AG04449 (cell line): ENCODE measurements at regions not wholly inside any gene's neighbourhood (a gene's known extent, or its start where the extent isn't known, plus 50 kb on each side); places are given as distances from the start of the nearest gene placed in this dataset.

Experiments used
- CTCF ChIA-PET: fragments of 350-600 bp; formaldehyde crosslinking; extraction: SDS; loops from one replicate; lab custom pipeline; 2021; ENCODE audit warnings: antibody characterized with exemption; lab: Yijun Ruan, JAX
- POLR2A ChIA-PET: fragments of 400-600, 350-600 bp; formaldehyde crosslinking; extraction: SDS; loops from one replicate; lab custom pipeline; 2020; ENCODE audit warnings: antibody characterized with exemption, inconsistent platforms; lab: Yijun Ruan, JAX
- DNase-seq: peaks from one replicate; pipeline ENCODE4 v3.0.0-alpha.2; 2010; ENCODE audit warnings: low read depth, low spot score
- H3K4me3 ChIP-seq: 2 replicates; pipeline ENCODE4 v1.5.1; 2011; ENCODE audit warnings: low read depth, mild to moderate bottlenecking, control low read depth, low read length
- TF ChIP-seq, protein P1 (sequence below): IDR thresholded peaks from one replicate; pipeline ENCODE4 v1.5.1; 2011; ENCODE audit warnings: mild to moderate bottlenecking, moderate library complexity, low read length, control low read depth, inconsistent platforms; ENCODE audit not compliant: insufficient read depth; ENCODE audit errors: missing control alignments

DNA sequence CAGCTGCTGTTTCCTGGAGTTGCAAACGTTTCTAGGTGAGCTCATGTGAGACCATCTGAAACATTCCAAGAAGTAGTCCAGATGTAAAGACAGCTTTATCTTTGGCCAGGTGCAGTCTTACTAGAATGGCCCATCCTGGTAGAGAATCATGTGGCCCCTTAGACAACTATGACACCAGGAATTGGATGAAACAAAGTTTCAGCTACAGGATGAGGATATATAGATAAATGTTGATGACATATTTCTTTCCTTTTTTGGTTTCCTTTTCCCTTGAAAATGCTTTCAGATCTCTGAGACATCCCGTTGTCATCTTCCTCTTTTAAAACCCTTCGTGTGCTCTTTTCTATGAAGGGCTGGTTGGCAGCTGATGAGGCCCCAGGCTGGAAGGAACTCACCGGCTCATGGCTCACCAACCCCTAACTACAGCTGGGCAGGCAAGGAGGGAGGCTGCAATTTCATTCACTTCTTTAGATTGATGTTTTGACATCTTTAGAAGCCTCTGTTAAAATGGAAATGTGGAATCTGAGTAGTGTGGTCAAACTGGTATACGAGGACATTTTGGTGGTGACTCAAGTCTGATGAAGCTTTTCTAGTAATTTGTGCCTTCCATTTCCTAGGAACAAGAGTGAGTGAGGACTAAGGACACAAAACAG lies 167.9 kb upstream of the TNFAIP3 start:
- H3K4me3 ChIP-seq = no peak overlapping the region
- ChIA-PET CTCF (interaction anchor here (0.9 to 5.1 kb wide), 11 partner anchors 9 to 305 kb away, joined by 3 to 53 read pairs (median 7); partner anchors contain the start of gene TNFAIP3), POLR2A (interaction anchor here (0.9 to 1.5 kb wide), 3 partner anchors 9 to 194 kb away, joined by 3 to 6 read pairs (median 4); no protein-coding TSS in a partner anchor)
- no peak for DNase-seq
- TF ChIP-seq, protein P1, sequence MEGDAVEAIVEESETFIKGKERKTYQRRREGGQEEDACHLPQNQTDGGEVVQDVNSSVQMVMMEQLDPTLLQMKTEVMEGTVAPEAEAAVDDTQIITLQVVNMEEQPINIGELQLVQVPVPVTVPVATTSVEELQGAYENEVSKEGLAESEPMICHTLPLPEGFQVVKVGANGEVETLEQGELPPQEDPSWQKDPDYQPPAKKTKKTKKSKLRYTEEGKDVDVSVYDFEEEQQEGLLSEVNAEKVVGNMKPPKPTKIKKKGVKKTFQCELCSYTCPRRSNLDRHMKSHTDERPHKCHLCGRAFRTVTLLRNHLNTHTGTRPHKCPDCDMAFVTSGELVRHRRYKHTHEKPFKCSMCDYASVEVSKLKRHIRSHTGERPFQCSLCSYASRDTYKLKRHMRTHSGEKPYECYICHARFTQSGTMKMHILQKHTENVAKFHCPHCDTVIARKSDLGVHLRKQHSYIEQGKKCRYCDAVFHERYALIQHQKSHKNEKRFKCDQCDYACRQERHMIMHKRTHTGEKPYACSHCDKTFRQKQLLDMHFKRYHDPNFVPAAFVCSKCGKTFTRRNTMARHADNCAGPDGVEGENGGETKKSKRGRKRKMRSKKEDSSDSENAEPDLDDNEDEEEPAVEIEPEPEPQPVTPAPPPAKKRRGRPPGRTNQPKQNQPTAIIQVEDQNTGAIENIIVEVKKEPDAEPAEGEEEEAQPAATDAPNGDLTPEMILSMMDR = no peak

DNA sequence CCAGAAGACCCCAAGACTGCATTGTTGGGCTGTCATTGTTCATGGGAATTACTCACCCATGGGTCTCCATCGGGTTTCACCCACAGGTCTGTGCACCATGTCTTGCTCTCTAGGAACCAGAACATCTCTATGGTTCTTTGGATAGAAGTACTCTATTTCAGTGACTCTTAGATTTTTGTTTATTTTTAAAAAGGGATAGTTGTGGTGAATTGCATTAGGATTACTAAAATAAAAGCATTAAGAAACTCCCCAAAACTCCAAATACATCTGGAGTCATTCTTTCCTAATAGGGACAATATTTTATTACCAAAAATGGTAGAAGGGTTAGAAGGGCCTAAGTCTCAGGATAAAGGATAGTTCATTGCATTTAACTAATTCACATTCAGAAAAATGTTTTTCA lies 166.9 kb upstream of the TNFAIP3 start:
- TF ChIP-seq, protein P1 = no peak
- DNase-seq = no peak
- H3K4me3 ChIP-seq = no peak overlapping the region
- ChIA-PET CTCF (interaction anchor here (1.0 to 5.1 kb wide), 9 partner anchors 8 to 304 kb away, joined by 3 to 53 read pairs (median 8); partner anchors contain the start of gene TNFAIP3), POLR2A (interaction anchor here (0.9 kb wide), 1 partner anchor 8 kb away, joined by 3 read pairs; no protein-coding TSS in a partner anchor)

DNA sequence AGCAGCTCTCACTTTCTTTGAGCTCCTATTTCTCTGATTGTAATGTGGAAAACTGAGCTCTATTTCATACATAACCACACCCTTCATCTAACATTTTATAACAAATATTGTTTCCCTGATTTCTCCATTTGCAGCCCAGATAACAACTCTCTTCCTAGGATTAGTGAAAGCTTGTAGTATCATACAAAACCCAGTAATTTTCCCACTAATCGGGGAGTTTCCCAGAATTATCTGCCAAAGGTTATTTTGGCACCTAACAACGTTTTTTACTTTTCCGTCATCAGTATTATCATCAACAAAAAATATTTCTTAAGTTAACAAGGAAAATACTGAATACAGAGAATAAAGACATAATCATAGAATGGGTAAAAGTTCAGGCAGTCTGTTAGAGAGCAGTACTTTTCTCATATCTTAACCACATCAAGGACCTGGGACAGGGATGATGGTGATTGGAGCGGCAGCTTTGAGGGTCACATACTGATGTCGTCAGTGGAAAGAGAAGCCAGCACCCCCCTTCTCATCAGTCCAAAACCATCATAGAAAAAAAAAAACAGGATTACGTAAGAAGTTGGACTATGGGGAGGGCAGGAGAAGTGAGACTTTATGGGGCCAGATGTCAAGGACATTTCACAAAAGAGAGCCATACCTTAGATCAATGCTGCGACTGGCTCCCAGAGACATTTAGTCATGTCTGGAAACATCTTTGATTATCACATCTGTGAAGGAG lies 166.1 kb upstream of the TNFAIP3 start:
- H3K4me3 ChIP-seq = no peak overlapping the region
- DNase-seq = no peak
- POLR2A ChIA-PET = no interaction called here
- CTCF ChIA-PET = interaction anchor here (1.0 to 5.1 kb wide), 4 partner anchors 12 to 245 kb away, joined by 3 to 53 read pairs (median 6); partner anchors contain the start of gene TNFAIP3
- TF ChIP-seq, protein P1 = no peak

DNA sequence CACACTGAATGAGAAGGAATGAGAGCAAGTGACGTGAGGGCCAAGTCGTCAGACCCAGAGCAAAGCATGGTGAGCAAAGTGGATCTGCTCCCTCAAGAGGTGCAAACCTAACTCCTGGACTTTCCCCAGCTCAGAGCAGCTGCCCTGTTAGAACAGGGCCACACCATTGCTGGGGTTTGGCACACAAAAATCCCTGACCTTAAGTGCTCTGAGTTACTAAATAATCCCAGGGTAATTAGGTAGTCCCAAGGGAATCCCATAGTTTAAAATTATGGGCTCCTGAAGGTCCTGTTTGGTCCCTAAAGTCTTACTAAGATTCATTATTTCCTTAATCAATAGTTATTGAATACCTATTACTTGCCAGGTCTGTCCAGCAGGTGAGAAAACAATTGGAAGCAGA lies 165.1 kb upstream of the TNFAIP3 start:
- ChIA-PET POLR2A (no interaction called here), CTCF (interaction anchor here (1.4 to 1.6 kb wide), 2 partner anchors 170 to 242 kb away, joined by 7 to 8 read pairs; no protein-coding TSS in a partner anchor)
- no peak overlapping the region for H3K4me3 ChIP-seq
- TF ChIP-seq, protein P1 = no peak
- DNase-seq = no peak

DNA sequence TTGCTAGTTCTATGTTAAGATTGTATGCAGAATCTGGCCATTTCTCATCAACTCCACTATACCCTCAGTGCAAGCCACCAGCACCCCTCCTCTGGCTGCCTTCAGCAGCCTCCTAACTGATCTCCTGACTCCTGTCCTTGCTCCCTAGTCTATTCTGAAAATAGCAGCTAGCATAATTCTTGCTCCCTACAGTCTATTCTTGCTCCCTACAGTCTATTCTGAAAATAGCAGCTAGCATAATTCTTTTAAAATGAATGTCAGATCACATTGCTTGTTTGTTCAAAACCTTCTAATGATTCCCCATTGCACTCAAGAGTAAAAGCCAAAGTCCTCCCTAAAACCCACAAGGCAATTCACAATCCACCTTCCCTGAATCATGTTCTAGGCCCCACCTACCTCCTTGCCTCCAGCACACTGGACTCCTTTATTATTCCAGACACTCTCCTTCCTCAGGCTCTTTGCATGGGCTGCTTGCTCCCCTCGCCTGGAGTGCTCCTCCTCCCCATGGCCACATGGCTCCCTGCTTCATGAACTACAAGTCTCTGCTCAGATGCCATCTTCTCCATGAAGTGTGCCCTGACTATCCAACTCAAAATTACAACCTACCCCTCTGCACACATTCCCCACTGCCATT lies 164.2 kb upstream of the TNFAIP3 start:
- H3K4me3 ChIP-seq = no peak overlapping the region
- no peak for DNase-seq
- TF ChIP-seq, protein P1 = no peak
- ChIA-PET POLR2A (no interaction called here), CTCF (interaction anchor here (0.7 to 1.6 kb wide), 3 partner anchors 169 to 241 kb away, joined by 3 to 8 read pairs (median 7); no protein-coding TSS in a partner anchor)
